Kidney epithelial cell (primary cell): ENCODE measurements at regions not wholly inside any gene's neighbourhood (a gene's known extent, or its start where the extent isn't known, plus 50 kb on each side); places are given as distances from the start of the nearest gene placed in this dataset.

Experiments used
- DNase-seq: peaks from one replicate; pipeline ENCODE4 v3.0.0-alpha.2; 2010; ENCODE audit warnings: low read depth
- H3K27me3 ChIP-seq: 2 replicates; pipeline ENCODE4 v1.6.0; 2011; ENCODE audit warnings: low read length; ENCODE audit not compliant: control insufficient read depth, insufficient read depth
- H3K36me3 ChIP-seq: 2 replicates; pipeline ENCODE4 v1.5.1; 2011; ENCODE audit warnings: low read length; ENCODE audit not compliant: control insufficient read depth, insufficient read depth
- H3K4me3 ChIP-seq: 2 replicates; pipeline ENCODE4 v1.5.1; 2011; ENCODE audit warnings: low read depth, mild to moderate bottlenecking, control low read depth, low read length
- CTCF ChIP-seq: IDR thresholded peaks from 2 replicates; pipeline ENCODE4 v1.5.1; 2011; ENCODE audit warnings: mild to moderate bottlenecking, moderate library complexity, low read length, control low read depth, inconsistent platforms; ENCODE audit not compliant: insufficient read depth, poor library complexity, severe bottlenecking

GRCh38 chr12:107998863-107999262, 130.2 kb upstream of the WSCD2 start:
- no peak for TF ChIP-seq CTCF
- no peak overlapping the region for H3K4me3 ChIP-seq
- DNase-seq = no peak
- H3K27me3 ChIP-seq = no peaks in the 10 kb centered on the region
- no peaks in the 10 kb centered on the region for H3K36me3 ChIP-seq

GRCh38 chr12:108000111-108000510, 129.0 kb upstream of the WSCD2 start:
- TF ChIP-seq CTCF = no peak
- H3K36me3 ChIP-seq = no peaks in the 10 kb centered on the region
- H3K4me3 ChIP-seq = no peak overlapping the region
- DNase-seq = no peak
- H3K27me3 ChIP-seq = no peaks in the 10 kb centered on the region

GRCh38 chr12:108004319-108004718, 124.8 kb upstream of the WSCD2 start:
- Histone ChIP-seq H3K36me3 (no peaks in the 10 kb centered on the region), H3K27me3 (no peaks in the 10 kb centered on the region), H3K4me3 (no peak overlapping the region)
- no peak for DNase-seq
- TF ChIP-seq CTCF = no peak

DNA sequence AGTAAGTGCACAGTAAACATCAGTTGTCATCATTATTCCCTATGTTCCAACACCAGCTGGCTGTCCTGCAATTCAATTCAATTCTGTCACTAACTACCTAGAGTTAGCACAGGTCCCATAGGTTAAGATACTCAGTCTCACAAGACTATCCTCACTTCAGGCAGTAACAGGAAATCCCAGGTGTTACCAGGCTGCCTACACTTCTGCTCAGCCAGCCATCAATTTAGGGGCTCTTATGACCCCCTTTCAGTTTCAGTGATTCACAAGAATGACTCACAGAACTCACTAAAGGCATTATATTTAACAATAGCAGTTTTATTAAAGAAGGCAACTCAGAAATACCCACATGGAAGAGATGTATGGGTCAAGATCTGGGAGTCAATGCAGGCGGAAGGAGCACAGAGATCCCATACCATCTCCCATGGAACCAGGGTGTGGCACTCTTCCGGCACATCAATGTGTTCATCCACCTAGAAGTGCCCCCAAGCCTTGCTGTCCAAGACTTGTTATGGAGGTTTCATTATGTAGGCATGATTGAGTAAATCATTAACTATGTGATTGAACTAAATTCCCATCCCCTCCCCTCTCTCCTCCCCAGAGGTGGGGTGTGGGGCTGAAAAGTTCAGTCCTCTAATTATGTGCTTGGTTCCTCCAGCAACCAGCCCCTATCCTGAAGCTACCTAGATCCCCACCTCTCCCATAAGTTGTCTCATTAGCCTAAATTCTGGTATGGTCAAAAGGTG, 120.8 kb upstream of the WSCD2 start:
- H3K4me3 ChIP-seq = no peak overlapping the region

GRCh38 chr12:108009442-108010070, 119.5 kb upstream of the WSCD2 start:
- no peaks in the 10 kb centered on the region for H3K27me3 ChIP-seq
- no peak for TF ChIP-seq CTCF
- DNase-seq = no peak
- no peak overlapping the region for H3K4me3 ChIP-seq
- H3K36me3 ChIP-seq = no peaks in the 10 kb centered on the region

More for the DNA sequence above, 120.8 kb upstream of the WSCD2 start:
- DNase-seq = no peak
- TF ChIP-seq CTCF = no peak
- no peaks in the 10 kb centered on the region for H3K27me3 ChIP-seq
- no peaks in the 10 kb centered on the region for H3K36me3 ChIP-seq
